Endothelial cell of umbilical vein (primary cell): ENCODE measurements at regions not wholly inside any gene's neighbourhood (a gene's known extent, or its start where the extent isn't known, plus 50 kb on each side); places are given as distances from the start of the nearest gene placed in this dataset.

Experiments
- BruUV-seq: library from RNA; stranded (reverse); fragments of 400-500 nt; replicated peaks from 2 replicates; lab custom pipeline; 2021; lab: Mats Ljungman, UMichigan
- CTCF ChIA-PET: fragments of 300-600, 350-600 bp; sonication (Branson Sonifier 250); formaldehyde crosslinking; loops from one replicate; lab custom pipeline; 2021; ENCODE audit warnings: antibody characterized with exemption, inconsistent platforms; lab: Charles Lee
- POLR2A ChIA-PET: fragments of 300-600, 350-600 bp; sonication (Branson Sonifier 250); formaldehyde crosslinking; loops from one replicate; lab custom pipeline; 2021; ENCODE audit warnings: antibody characterized with exemption, inconsistent platforms; lab: Charles Lee
- DNase-seq: peaks from one replicate; pipeline ENCODE4 v3.0.0-alpha.2; 2011; ENCODE audit warnings: low read depth, low spot score
- FAIRE-seq: peaks from 2 replicates; lab custom pipeline; 2011; peaks lifted over from hg19 to GRCh38; lab: Jason Lieb, UNC
- H2AFZ ChIP-seq: 2 replicates; pipeline ENCODE4 v1.6.0; 2012; ENCODE audit warnings: low read depth, low read length, control low read depth, inconsistent platforms
- H3K27ac ChIP-seq: 2 replicates; pipeline ENCODE4 v1.5.1; 2011; ENCODE audit warnings: low read depth, mild to moderate bottlenecking, control low read depth, low read length, moderate library complexity; ENCODE audit not compliant: insufficient read depth
- H3K27me3 ChIP-seq, 2 experiments: 2 replicates each; pipeline versions ENCODE4 v1.6.0 to v1.6.1; 2011; ENCODE audit warnings: low read length in 2 of 2, mixed read lengths in 1 of 2; ENCODE audit not compliant: control insufficient read depth in 2 of 2, insufficient read depth in 2 of 2
- H3K36me3 ChIP-seq, 2 experiments: 2 replicates in 1 of 2; 3 replicates in 1 of 2; pipeline ENCODE4 v1.5.1; 2011; ENCODE audit warnings: low read length in 2 of 2, mild to moderate bottlenecking in 1 of 2, moderate library complexity in 1 of 2; ENCODE audit not compliant: control insufficient read depth in 2 of 2, insufficient read depth in 2 of 2; ENCODE audit errors: extremely low read depth in 1 of 2
- H3K4me1 ChIP-seq: 3 replicates; pipeline ENCODE4 v1.5.1; 2011; ENCODE audit warnings: mild to moderate bottlenecking, low read length; ENCODE audit not compliant: control insufficient read depth, insufficient read depth; ENCODE audit errors: extremely low read depth
- H3K4me2 ChIP-seq: 2 replicates; pipeline ENCODE4 v1.6.1; 2011; ENCODE audit warnings: low read length, control low read depth, mixed read lengths; ENCODE audit not compliant: insufficient read depth
- H3K4me3 ChIP-seq, 3 experiments: fragments of 200-600 bp in 1 of 3; sonication (generic), shearing (Covaris generic) in 1 of 3; replicated peaks in 1 of 3; 2 replicates each; pipeline ENCODE4 v1.5.1; 2011 to 2016; ENCODE audit warnings: control low read depth in 3 of 3, low read length in 3 of 3, mild to moderate bottlenecking in 2 of 3, inconsistent platforms in 1 of 3, low read depth in 1 of 3, moderate library complexity in 1 of 3; ENCODE audit not compliant: insufficient read depth in 1 of 3
- H3K79me2 ChIP-seq: 2 replicates; pipeline ENCODE4 v1.6.0; 2012; ENCODE audit warnings: low read length, inconsistent platforms; ENCODE audit not compliant: control insufficient read depth, insufficient read depth
- H3K9ac ChIP-seq: replicated peaks from 2 replicates; pipeline ENCODE3; 2011; ENCODE audit warnings: low read length, control low read depth; ENCODE audit not compliant: insufficient read depth; ENCODE audit errors: extremely low read depth
- H3K9me1 ChIP-seq: replicated peaks from 3 replicates; pipeline ENCODE4 v1.6.0; 2011; ENCODE audit warnings: mild to moderate bottlenecking, low read length; ENCODE audit not compliant: control insufficient read depth, insufficient read depth; ENCODE audit errors: extremely low read depth
- H3K9me3 ChIP-seq: replicated peaks from 2 replicates; pipeline ENCODE4 v1.5.1; 2012; ENCODE audit warnings: low read length, inconsistent platforms; ENCODE audit not compliant: control insufficient read depth, insufficient read depth
- H4K20me1 ChIP-seq: replicated peaks from 2 replicates; pipeline ENCODE3; 2011; ENCODE audit warnings: mild to moderate bottlenecking, low read length; ENCODE audit not compliant: control insufficient read depth, insufficient read depth; ENCODE audit errors: extremely low read depth
- EZH2 ChIP-seq: IDR thresholded peaks from 2 replicates; pipeline ENCODE4 v1.6.1; 2012; ENCODE audit warnings: borderline replicate concordance, low read depth, mild to moderate bottlenecking, moderate library complexity, low read length, inconsistent platforms; ENCODE audit not compliant: severe bottlenecking
- FOS ChIP-seq: IDR thresholded peaks from 2 replicates; pipeline ENCODE4 v1.6.1; 2011; ENCODE audit warnings: mild to moderate bottlenecking, low read length, moderate library complexity, borderline replicate concordance; ENCODE audit not compliant: insufficient read depth
- GATA2 ChIP-seq: IDR thresholded peaks from 2 replicates; pipeline ENCODE4 v1.7.0; 2011; ENCODE audit warnings: low read depth, mild to moderate bottlenecking, moderate library complexity, mixed read lengths, low read length; ENCODE audit not compliant: insufficient read length, insufficient read depth
- JUN ChIP-seq: IDR thresholded peaks from 2 replicates; pipeline ENCODE4 v1.6.1; 2011; ENCODE audit warnings: borderline replicate concordance, low read depth; ENCODE audit not compliant: insufficient read length, insufficient read depth
- MYC ChIP-seq: IDR thresholded peaks from one replicate; pipeline ENCODE4 v1.6.1; 2011; ENCODE audit warnings: mild to moderate bottlenecking, low read depth, low read length
- POLR2A ChIP-seq: IDR thresholded peaks from 2 replicates; pipeline ENCODE4 v1.6.1; 2012; ENCODE audit warnings: low read depth, mild to moderate bottlenecking, control low read depth, low read length
- POLR2AphosphoS5 ChIP-seq: IDR thresholded peaks from 2 replicates; pipeline ENCODE4 v1.6.1; 2012; ENCODE audit warnings: low read depth, mild to moderate bottlenecking, control low read depth, low read length, moderate library complexity; ENCODE audit not compliant: insufficient read depth
- dilution Hi-C: fragments of 300-500 bp; cut with MboI; formaldehyde crosslinking; loops from one replicate; pipeline ENCODE4 v1.15.0; 2019; ENCODE audit warnings: low sequenced_read_pairs; ENCODE audit not compliant: extremely low pct_ligation_motif_present
- intact Hi-C: fragments of 100-400 bp; cut with micrococcal nuclease; formaldehyde crosslinking; loops from one replicate; pipeline ENCODE4 v1.10.0; 2022
- TF ChIP-seq, protein P1 (sequence below), 2 donors: IDR thresholded peaks; 1 replicate in 1 of 2; 2 replicates in 1 of 2; pipeline ENCODE4 v1.5.1; 2011; ENCODE audit warnings: low read length in 2 of 2, mild to moderate bottlenecking in 2 of 2, moderate library complexity in 2 of 2, control low read depth in 1 of 2, inconsistent platforms in 1 of 2, low read depth in 1 of 2; ENCODE audit not compliant: insufficient read depth in 1 of 2; ENCODE audit errors: extremely low read depth in 1 of 2
- TF ChIP-seq, protein P2 (sequence below): IDR thresholded peaks from 2 replicates; pipeline ENCODE4 v1.6.1; 2011; ENCODE audit not compliant: insufficient read depth, insufficient read length

DNA sequence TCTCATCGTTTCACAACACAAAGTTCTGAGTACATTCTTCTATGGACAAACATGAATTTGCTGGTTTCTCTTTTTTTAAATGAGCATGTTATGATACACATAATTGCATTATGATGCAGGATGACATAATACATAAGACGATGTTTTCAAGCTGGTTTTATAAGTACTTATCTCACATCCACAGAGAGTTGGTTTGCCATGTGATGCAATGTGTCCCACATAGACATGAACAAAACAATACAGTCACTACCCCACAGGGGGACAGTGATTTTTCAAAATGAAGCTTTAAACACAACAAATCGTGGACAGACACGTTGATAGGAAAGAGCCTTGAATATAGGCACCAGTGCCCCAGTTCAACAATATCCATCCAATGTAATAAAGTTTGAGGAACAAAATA lies 447.1 kb downstream of the KLF12 start:
- ChIA-PET CTCF (interaction anchor here (1.3 kb wide), 1 partner anchor 13 kb away, joined by 3 read pairs; no protein-coding TSS in a partner anchor), POLR2A (no interaction called here)
- no peak overlapping the region for H3K4me2 ChIP-seq
- H3K9ac ChIP-seq = no peak overlapping the region
- H3K79me2 ChIP-seq = no peaks in the 10 kb centered on the region
- no peak overlapping the region for H3K4me3 ChIP-seq
- no peaks in the 10 kb centered on the region for H3K36me3 ChIP-seq
- TF ChIP-seq, protein P1, sequence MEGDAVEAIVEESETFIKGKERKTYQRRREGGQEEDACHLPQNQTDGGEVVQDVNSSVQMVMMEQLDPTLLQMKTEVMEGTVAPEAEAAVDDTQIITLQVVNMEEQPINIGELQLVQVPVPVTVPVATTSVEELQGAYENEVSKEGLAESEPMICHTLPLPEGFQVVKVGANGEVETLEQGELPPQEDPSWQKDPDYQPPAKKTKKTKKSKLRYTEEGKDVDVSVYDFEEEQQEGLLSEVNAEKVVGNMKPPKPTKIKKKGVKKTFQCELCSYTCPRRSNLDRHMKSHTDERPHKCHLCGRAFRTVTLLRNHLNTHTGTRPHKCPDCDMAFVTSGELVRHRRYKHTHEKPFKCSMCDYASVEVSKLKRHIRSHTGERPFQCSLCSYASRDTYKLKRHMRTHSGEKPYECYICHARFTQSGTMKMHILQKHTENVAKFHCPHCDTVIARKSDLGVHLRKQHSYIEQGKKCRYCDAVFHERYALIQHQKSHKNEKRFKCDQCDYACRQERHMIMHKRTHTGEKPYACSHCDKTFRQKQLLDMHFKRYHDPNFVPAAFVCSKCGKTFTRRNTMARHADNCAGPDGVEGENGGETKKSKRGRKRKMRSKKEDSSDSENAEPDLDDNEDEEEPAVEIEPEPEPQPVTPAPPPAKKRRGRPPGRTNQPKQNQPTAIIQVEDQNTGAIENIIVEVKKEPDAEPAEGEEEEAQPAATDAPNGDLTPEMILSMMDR (IDR thresholded peaks at IDR 0.05; ENCODE audit: extremely low read depth in 1 of 2, insufficient read depth in 1 of 2, low read depth in 1 of 2, low read length in 2 of 2) = no peak
- TF ChIP-seq POLR2AphosphoS5 (no peak), MYC (no peak), POLR2A (no peak), EZH2 (no peak), GATA2 (no peak), FOS (no peak), JUN (no peak)
- TF ChIP-seq, protein P2, sequence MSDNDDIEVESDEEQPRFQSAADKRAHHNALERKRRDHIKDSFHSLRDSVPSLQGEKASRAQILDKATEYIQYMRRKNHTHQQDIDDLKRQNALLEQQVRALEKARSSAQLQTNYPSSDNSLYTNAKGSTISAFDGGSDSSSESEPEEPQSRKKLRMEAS = no peak
- no TSS peak for BruUV-seq
- no peaks in the 10 kb centered on the region for H3K27me3 ChIP-seq
- dilution Hi-C loops (no loop called here), intact Hi-C loops (no loop called here)
- no peaks in the 10 kb centered on the region for H3K9me3 ChIP-seq
- no peaks in the 10 kb centered on the region for H4K20me1 ChIP-seq
- no peaks in the 10 kb centered on the region for H3K4me1 ChIP-seq
- no peak for FAIRE-seq
- no peak for DNase-seq
- H3K27ac ChIP-seq = no peak overlapping the region
- no peak overlapping the region for H2AFZ ChIP-seq
- H3K9me1 ChIP-seq = no peaks in the 10 kb centered on the region
